ENCODE measurements at regions not wholly inside any gene's neighbourhood (a gene's known extent, or its start where the extent isn't known, plus 50 kb on each side); places are given as distances from the start of the nearest gene placed in this dataset.

GRCh38 chr10:107831772-107832171 lies 667.3 kb upstream of the SORCS1 start (continued):
- TF ChIP-seq, protein P1, sequence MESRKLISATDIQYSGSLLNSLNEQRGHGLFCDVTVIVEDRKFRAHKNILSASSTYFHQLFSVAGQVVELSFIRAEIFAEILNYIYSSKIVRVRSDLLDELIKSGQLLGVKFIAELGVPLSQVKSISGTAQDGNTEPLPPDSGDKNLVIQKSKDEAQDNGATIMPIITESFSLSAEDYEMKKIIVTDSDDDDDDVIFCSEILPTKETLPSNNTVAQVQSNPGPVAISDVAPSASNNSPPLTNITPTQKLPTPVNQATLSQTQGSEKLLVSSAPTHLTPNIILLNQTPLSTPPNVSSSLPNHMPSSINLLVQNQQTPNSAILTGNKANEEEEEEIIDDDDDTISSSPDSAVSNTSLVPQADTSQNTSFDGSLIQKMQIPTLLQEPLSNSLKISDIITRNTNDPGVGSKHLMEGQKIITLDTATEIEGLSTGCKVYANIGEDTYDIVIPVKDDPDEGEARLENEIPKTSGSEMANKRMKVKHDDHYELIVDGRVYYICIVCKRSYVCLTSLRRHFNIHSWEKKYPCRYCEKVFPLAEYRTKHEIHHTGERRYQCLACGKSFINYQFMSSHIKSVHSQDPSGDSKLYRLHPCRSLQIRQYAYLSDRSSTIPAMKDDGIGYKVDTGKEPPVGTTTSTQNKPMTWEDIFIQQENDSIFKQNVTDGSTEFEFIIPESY (IDR thresholded peaks at IDR 0.05; ENCODE audit: extremely low read depth, insufficient replicate concordance, low read length): no peak
- no peak for TF ChIP-seq CEBPB (IDR thresholded peaks at IDR 0.05; ENCODE audit: low read depth)
- TF ChIP-seq RAD21 (IDR thresholded peaks at IDR 0.05; ENCODE audit: low read depth): no peak
- TF ChIP-seq ELF1 (IDR thresholded peaks at IDR 0.05; ENCODE audit: borderline replicate concordance, low read depth): no peak
- no peak for TF ChIP-seq JUND (IDR thresholded peaks at IDR 0.05)

DNA sequence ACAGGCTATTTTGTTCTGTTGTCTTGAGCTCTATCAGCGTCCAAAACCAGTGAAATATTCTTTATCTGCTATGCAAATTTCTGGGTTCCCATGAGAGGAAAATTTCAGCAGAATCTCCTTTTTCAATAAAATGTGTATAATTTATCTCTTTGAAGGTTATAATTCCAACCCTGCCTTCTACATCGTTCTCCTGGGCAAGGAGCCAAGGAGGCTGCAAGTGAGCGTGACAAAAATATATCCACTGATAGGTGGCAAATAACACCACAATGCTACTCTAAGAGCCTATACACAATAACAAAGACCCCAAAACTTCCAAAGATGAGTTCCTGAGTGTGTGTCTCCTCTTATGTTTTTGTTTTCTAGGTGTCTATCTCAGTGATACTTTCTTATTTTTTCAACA lies 664.7 kb upstream of the SORCS1 start:
- H3K27ac ChIP-seq (ENCODE audit: low read depth, low read length): no peak overlapping the region
- BruUV-seq (replicated peaks): no TSS peak
- H3K9ac ChIP-seq (ENCODE audit: low read length): no peak overlapping the region
- ChIA-PET POLR2A (no interaction called here), RAD21 (ENCODE audit: low non-redundant PET in 1 of 2, low total read pairs in 2 of 2, uncharacterized antibody in 2 of 2, unreplicated experiment in 2 of 2) (no interaction called here), CTCF (no interaction called here)
- H3K27me3 ChIP-seq (ENCODE audit: insufficient read depth, low read length): no peaks in the 10 kb centered on the region
- TF ChIP-seq MAX (IDR thresholded peaks at IDR 0.05) (no peak), TCF7L2 (IDR thresholded peaks at IDR 0.05; ENCODE audit: borderline replicate concordance, extremely low read depth, insufficient read depth, insufficient read length) (no peak), ELF1 (IDR thresholded peaks at IDR 0.05; ENCODE audit: borderline replicate concordance, low read depth) (no peak)
- TF ChIP-seq, protein P1 (IDR thresholded peaks at IDR 0.05; ENCODE audit: extremely low read depth, insufficient replicate concordance, low read length): no peak
- H3K79me2 ChIP-seq (ENCODE audit: insufficient read depth, low read length): no peaks in the 10 kb centered on the region
- no peaks in the 10 kb centered on the region for H3K9me2 ChIP-seq (ENCODE audit: insufficient read depth)
- H3K4me2 ChIP-seq (ENCODE audit: low read length): no peak overlapping the region
- peaks cover 28 to 66% of the 10 kb centered on the region in 2 experiments; a peak in 3 of 4 replicates for H3K9me3 ChIP-seq (ENCODE audit: control insufficient read depth in 1 of 2, insufficient read depth in 1 of 2, low read depth in 1 of 2, low read length in 2 of 2)
- H3K36me3 ChIP-seq (ENCODE audit: control insufficient read depth in 1 of 2, insufficient read depth in 2 of 2, low read length in 2 of 2): no peaks in the 10 kb centered on the region
- ATAC-seq: no peak
- DNase-seq (ENCODE audit: low read depth, low spot score): no peak
- intact Hi-C loops (cut with micrococcal nuclease): no loop called here
- H2AFZ ChIP-seq (ENCODE audit: low read depth, low read length, poor library complexity, severe bottlenecking): no peak overlapping the region
- no peaks in the 10 kb centered on the region for H4K20me1 ChIP-seq (ENCODE audit: insufficient read depth)
- H3K4me1 ChIP-seq (ENCODE audit: control insufficient read depth in 1 of 2, insufficient read depth in 2 of 2, low read length in 2 of 2): no peaks in the 10 kb centered on the region
- H3K4me3 ChIP-seq (replicated peaks in 1 of 2; ENCODE audit: low read depth in 1 of 2, low read length in 2 of 2): no peak overlapping the region

Data from HCT116 (cell line).